ENCODE measurements at regions not wholly inside any gene's neighbourhood (a gene's known extent, or its start where the extent isn't known, plus 50 kb on each side); places are given as distances from the start of the nearest gene placed in this dataset.

GRCh38 chr17:71157297-71157696 lies 963.5 kb upstream of the SOX9 start:
- no peak for DNase-seq

GRCh38 chr17:71158437-71158836 lies 962.4 kb upstream of the SOX9 start:
- no peak for DNase-seq

GRCh38 chr17:71163121-71163812 lies 957.6 kb upstream of the SOX9 start:
- DNase-seq = no peak

- no peak for DNase-seq
Observed at GRCh38 chr17:71163813-71164122, 957.1 kb upstream of the SOX9 start.

GRCh38 chr17:71164561-71164960 lies 956.3 kb upstream of the SOX9 start:
- DNase-seq = no peak

GRCh38 chr17:71166311-71166710 lies 954.5 kb upstream of the SOX9 start:
- DNase-seq = no peak

- no peak for DNase-seq
Observed at GRCh38 chr17:71168053-71168741, 952.6 kb upstream of the SOX9 start.

- DNase-seq = no peak
Observed at GRCh38 chr17:71170070-71170469, 950.8 kb upstream of the SOX9 start.

- DNase-seq = no peak
Observed at GRCh38 chr17:71171270-71171669, 949.5 kb upstream of the SOX9 start.

GRCh38 chr17:71173991-71174390 lies 946.8 kb upstream of the SOX9 start:
- no peak for DNase-seq

GRCh38 chr17:71176331-71176730 lies 944.5 kb upstream of the SOX9 start:
- no peak for DNase-seq

GRCh38 chr17:71176928-71177443 lies 943.8 kb upstream of the SOX9 start:
- DNase-seq = no peak

- peak; percentile 26 for DNase-seq
Observed at GRCh38 chr17:71180801-71181385, 939.9 kb upstream of the SOX9 start.

GRCh38 chr17:71183066-71183660 lies 937.7 kb upstream of the SOX9 start:
- DNase-seq = no peak

GRCh38 chr17:71184716-71185115 lies 936.1 kb upstream of the SOX9 start:
- no peak for DNase-seq

- no peak for DNase-seq
Observed at GRCh38 chr17:71187145-71187878, 933.5 kb upstream of the SOX9 start.

- DNase-seq = no peak
Observed at GRCh38 chr17:71188811-71189492, 931.9 kb upstream of the SOX9 start.

- no peak for DNase-seq
Observed at GRCh38 chr17:71189493-71189831, 931.4 kb upstream of the SOX9 start.

- DNase-seq = no peak
Observed at GRCh38 chr17:71192039-71192555, 928.7 kb upstream of the SOX9 start.

GRCh38 chr17:71192848-71193247 lies 928.0 kb upstream of the SOX9 start:
- no peak for DNase-seq

- DNase-seq = no peak
Observed at GRCh38 chr17:71200597-71200996, 920.2 kb upstream of the SOX9 start.

Measured in muscle of arm (tissue), 1 donor.